GM19455 (cell line): ENCODE measurements at regions not wholly inside any gene's neighbourhood (a gene's known extent, or its start where the extent isn't known, plus 50 kb on each side); places are given as distances from the start of the nearest gene placed in this dataset.

Source experiments
- ATAC-seq: cut with Tn5 transposase; IDR thresholded peaks from one replicate; pipeline ENCODE4 v1.9.1; 2021; ENCODE audit not compliant: unreplicated experiment

- no peak for ATAC-seq
These were observed 180.7 kb downstream of the FBXO15 start for GRCh38 chr18:73966954-73967353.

- ATAC-seq: no peak
These were observed 185.4 kb downstream of the FBXO15 start for GRCh38 chr18:73962256-73962655.

- ATAC-seq: no peak
These were observed 185.8 kb downstream of the FBXO15 start for GRCh38 chr18:73961804-73962203.

- ATAC-seq: no peak
These were observed 188.3 kb downstream of the FBXO15 start for GRCh38 chr18:73959352-73959751.

GRCh38 chr18:73954268-73954667 is 193.4 kb downstream of the FBXO15 start:
- ATAC-seq: no peak

GRCh38 chr18:73952296-73952946 is 195.2 kb downstream of the FBXO15 start:
- ATAC-seq: no peak

GRCh38 chr18:73950116-73950700 is 197.4 kb downstream of the FBXO15 start:
- ATAC-seq: no peak

GRCh38 chr18:73948497-73948896 is 199.1 kb downstream of the FBXO15 start:
- no peak for ATAC-seq

- ATAC-seq: no peak
These were observed 199.6 kb downstream of the FBXO15 start for GRCh38 chr18:73948084-73948483.

- no peak for ATAC-seq
These were observed 200.3 kb downstream of the FBXO15 start for GRCh38 chr18:73947180-73947921.

- no peak for ATAC-seq
These were observed 202.4 kb downstream of the FBXO15 start for GRCh38 chr18:73945130-73945792.

- no peak for ATAC-seq
These were observed 202.9 kb downstream of the FBXO15 start for GRCh38 chr18:73944715-73945114.

- ATAC-seq: no peak
These were observed 203.9 kb downstream of the FBXO15 start for GRCh38 chr18:73943763-73944162.

- no peak for ATAC-seq
These were observed 204.7 kb downstream of the FBXO15 start for GRCh38 chr18:73942956-73943355.

GRCh38 chr18:73942081-73942625 is 205.5 kb downstream of the FBXO15 start:
- ATAC-seq: no peak

- no peak for ATAC-seq
These were observed 206.9 kb downstream of the FBXO15 start for GRCh38 chr18:73940721-73941120.

GRCh38 chr18:73939391-73939790 is 208.2 kb downstream of the FBXO15 start:
- no peak for ATAC-seq

GRCh38 chr18:73933685-73934084 is 213.9 kb downstream of the FBXO15 start:
- ATAC-seq: no peak

GRCh38 chr18:73932976-73933375 is 214.7 kb downstream of the FBXO15 start:
- ATAC-seq: no peak

- ATAC-seq: no peak
These were observed 220.1 kb downstream of the FBXO15 start for GRCh38 chr18:73927496-73927895.

- ATAC-seq: no peak
These were observed 222.8 kb downstream of the FBXO15 start for GRCh38 chr18:73924836-73925235.
